ENCODE measurements at regions not wholly inside any gene's neighbourhood (a gene's known extent, or its start where the extent isn't known, plus 50 kb on each side); places are given as distances from the start of the nearest gene placed in this dataset.

DNA sequence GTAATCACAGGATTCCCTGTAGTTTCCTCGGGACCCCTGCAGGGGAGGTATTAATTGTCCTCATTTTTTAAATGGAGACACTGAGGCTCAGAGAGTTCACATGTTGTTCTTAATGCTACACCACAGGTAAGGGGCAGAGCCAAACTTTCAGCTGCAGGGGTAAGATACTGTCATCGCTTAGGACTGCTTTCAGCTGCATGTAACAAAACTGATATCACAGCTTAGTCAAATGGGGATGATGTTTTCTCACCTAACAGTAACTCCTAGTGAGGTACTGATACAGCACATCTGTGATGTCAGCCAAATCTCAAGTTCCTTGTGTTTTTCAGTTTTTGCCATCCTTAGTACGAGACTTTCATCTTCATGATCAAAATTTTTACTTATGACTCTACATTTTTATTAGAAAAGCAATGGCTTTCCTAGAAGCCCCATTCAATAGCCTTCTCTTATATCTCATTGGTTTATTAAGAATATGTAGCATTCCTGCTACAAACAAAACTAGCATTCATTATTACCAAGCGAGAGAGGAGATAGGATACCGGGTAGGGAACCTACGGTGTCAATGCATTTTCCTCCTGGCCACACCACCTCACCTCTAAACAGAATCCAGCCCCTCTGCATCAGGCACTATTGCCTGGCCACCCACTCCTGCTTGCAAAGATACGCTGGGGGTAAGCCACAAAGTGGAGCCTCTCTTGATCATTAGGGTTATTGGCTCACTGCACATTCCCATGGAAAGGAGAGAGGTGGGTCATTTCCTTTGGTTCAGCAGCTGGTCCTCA lies 557.5 kb downstream of the CD83 start:
- no peaks in the 10 kb centered on the region for H3F3A ChIP-seq (ENCODE audit: control insufficient read depth, insufficient read depth)
- no peaks in the 10 kb centered on the region for H3K9me3 ChIP-seq (ENCODE audit: control insufficient read depth, insufficient read depth, low read length)
- no peak overlapping the region for H3K4me2 ChIP-seq (ENCODE audit: low read length)
- no peak overlapping the region for H3K4me3 ChIP-seq (ENCODE audit: low read length)
- H3K9me2 ChIP-seq (replicated peaks; ENCODE audit: control insufficient read depth, low read length), result no peaks in the 10 kb centered on the region
- no peak for TF ChIP-seq EZH2phosphoT487 (IDR thresholded peaks at IDR 0.05; ENCODE audit: borderline replicate concordance, low read length)
- TF ChIP-seq, protein P1, sequence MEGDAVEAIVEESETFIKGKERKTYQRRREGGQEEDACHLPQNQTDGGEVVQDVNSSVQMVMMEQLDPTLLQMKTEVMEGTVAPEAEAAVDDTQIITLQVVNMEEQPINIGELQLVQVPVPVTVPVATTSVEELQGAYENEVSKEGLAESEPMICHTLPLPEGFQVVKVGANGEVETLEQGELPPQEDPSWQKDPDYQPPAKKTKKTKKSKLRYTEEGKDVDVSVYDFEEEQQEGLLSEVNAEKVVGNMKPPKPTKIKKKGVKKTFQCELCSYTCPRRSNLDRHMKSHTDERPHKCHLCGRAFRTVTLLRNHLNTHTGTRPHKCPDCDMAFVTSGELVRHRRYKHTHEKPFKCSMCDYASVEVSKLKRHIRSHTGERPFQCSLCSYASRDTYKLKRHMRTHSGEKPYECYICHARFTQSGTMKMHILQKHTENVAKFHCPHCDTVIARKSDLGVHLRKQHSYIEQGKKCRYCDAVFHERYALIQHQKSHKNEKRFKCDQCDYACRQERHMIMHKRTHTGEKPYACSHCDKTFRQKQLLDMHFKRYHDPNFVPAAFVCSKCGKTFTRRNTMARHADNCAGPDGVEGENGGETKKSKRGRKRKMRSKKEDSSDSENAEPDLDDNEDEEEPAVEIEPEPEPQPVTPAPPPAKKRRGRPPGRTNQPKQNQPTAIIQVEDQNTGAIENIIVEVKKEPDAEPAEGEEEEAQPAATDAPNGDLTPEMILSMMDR (IDR thresholded peaks at IDR 0.05; ENCODE audit: low read depth, low read length, poor library complexity, severe bottlenecking), result no peak
- no peaks in the 10 kb centered on the region for H3K79me2 ChIP-seq (ENCODE audit: control insufficient read depth, low read length)
- H3K27me3 ChIP-seq (ENCODE audit: control insufficient read depth, low read length), result no peaks in the 10 kb centered on the region
- no peaks in the 10 kb centered on the region for H3K36me3 ChIP-seq (ENCODE audit: control insufficient read depth, low read length)
- H3K27ac ChIP-seq (ENCODE audit: low read depth, low read length), result no peak overlapping the region
- H3K4me1 ChIP-seq (ENCODE audit: control insufficient read depth, low read length), result no peaks in the 10 kb centered on the region
- no peaks in the 10 kb centered on the region for H4K20me1 ChIP-seq (ENCODE audit: control insufficient read depth, insufficient read depth, low read depth, low read length)

DNA sequence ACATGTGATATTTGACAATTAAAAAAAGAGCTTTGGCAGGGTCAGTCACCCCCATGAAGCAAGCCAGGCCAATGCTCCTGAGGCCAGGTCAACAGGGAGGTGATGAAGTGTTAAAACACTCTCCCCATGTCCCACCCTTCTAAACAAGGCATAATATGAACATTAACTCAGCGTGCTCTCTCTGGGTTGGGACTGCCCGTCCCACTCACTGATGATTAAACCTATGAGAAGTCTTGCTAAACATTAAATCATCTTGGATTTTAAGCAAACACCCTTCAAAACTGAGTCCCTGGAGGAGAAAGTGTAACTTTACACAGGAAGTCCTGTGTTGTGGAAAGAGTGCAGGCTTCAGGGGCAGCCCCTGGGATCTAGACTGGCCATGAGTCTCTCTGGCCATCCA lies 558.5 kb downstream of the CD83 start:
- H3K4me3 ChIP-seq (ENCODE audit: low read length), result no peak overlapping the region
- no peak overlapping the region for H3K4me2 ChIP-seq (ENCODE audit: low read length)
- no peaks in the 10 kb centered on the region for H3K4me1 ChIP-seq (ENCODE audit: control insufficient read depth, low read length)
- no peaks in the 10 kb centered on the region for H4K20me1 ChIP-seq (ENCODE audit: control insufficient read depth, insufficient read depth, low read depth, low read length)
- no peak overlapping the region for H3K27ac ChIP-seq (ENCODE audit: low read depth, low read length)
- no peaks in the 10 kb centered on the region for H3K36me3 ChIP-seq (ENCODE audit: control insufficient read depth, low read length)
- H3K27me3 ChIP-seq (ENCODE audit: control insufficient read depth, low read length), result no peaks in the 10 kb centered on the region
- H3F3A ChIP-seq (ENCODE audit: control insufficient read depth, insufficient read depth), result no peaks in the 10 kb centered on the region
- H3K79me2 ChIP-seq (ENCODE audit: control insufficient read depth, low read length), result no peaks in the 10 kb centered on the region
- no peaks in the 10 kb centered on the region for H3K9me2 ChIP-seq (replicated peaks; ENCODE audit: control insufficient read depth, low read length)
- H3K9me3 ChIP-seq (ENCODE audit: control insufficient read depth, insufficient read depth, low read length), result no peaks in the 10 kb centered on the region
- TF ChIP-seq EZH2phosphoT487 (IDR thresholded peaks at IDR 0.05; ENCODE audit: borderline replicate concordance, low read length), result no peak
- TF ChIP-seq, protein P1 (IDR thresholded peaks at IDR 0.05; ENCODE audit: low read depth, low read length, poor library complexity, severe bottlenecking), result no peak

DNA sequence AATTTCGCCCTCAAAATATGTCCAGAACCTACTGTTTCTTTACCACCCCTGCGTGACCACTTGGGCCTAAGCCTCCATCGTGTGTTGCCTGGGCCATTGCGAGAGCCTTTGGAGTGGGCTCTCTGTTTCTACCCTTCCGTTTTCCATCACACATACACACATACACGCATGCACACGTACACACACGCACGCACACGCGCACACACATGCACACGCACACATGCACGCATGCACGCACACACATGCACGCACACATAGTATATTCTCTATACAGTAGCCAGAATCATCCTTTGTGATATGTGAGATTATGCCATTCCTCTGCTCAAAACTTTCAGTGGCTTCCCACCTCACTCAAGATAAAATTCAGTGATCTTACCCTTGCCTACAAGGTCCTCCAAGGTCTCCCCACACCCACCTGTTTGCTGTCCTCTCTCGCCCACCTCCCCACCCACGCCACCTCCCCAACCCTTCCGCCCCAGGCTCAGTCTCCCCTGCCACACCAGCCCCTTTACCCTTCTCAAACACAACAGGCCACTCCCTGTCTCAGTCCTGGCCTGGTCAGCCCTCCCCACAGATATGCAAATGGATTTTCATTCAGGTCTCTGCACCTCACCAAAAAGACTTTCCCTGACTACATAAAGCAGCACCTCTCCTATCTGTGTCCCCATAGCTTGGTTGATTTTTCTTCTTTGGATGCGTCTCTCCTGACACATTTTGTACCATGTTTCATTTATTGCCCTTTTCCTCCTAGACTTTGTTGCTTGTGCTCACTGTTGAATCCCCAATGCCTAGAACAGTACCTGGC lies 559.6 kb downstream of the CD83 start:
- TF ChIP-seq EZH2phosphoT487 (IDR thresholded peaks at IDR 0.05; ENCODE audit: borderline replicate concordance, low read length), result no peak
- TF ChIP-seq, protein P1 (IDR thresholded peaks at IDR 0.05; ENCODE audit: low read depth, low read length, poor library complexity, severe bottlenecking), result no peak
- Histone ChIP-seq H3K27me3 (ENCODE audit: control insufficient read depth, low read length) (no peaks in the 10 kb centered on the region), H3K4me1 (ENCODE audit: control insufficient read depth, low read length) (no peaks in the 10 kb centered on the region), H3K9me2 (replicated peaks; ENCODE audit: control insufficient read depth, low read length) (no peaks in the 10 kb centered on the region), H3K27ac (ENCODE audit: low read depth, low read length) (no peak overlapping the region), H3K79me2 (ENCODE audit: control insufficient read depth, low read length) (no peaks in the 10 kb centered on the region), H3K36me3 (ENCODE audit: control insufficient read depth, low read length) (no peaks in the 10 kb centered on the region), H4K20me1 (ENCODE audit: control insufficient read depth, insufficient read depth, low read depth, low read length) (no peaks in the 10 kb centered on the region), H3K9me3 (ENCODE audit: control insufficient read depth, insufficient read depth, low read length) (no peaks in the 10 kb centered on the region), H3K4me2 (ENCODE audit: low read length) (no peak overlapping the region), H3K4me3 (ENCODE audit: low read length) (no peak overlapping the region), H3F3A (ENCODE audit: control insufficient read depth, insufficient read depth) (no peaks in the 10 kb centered on the region)
